ENCODE measurements at regions not wholly inside any gene's neighbourhood (a gene's known extent, or its start where the extent isn't known, plus 50 kb on each side); places are given as distances from the start of the nearest gene placed in this dataset.

DNA sequence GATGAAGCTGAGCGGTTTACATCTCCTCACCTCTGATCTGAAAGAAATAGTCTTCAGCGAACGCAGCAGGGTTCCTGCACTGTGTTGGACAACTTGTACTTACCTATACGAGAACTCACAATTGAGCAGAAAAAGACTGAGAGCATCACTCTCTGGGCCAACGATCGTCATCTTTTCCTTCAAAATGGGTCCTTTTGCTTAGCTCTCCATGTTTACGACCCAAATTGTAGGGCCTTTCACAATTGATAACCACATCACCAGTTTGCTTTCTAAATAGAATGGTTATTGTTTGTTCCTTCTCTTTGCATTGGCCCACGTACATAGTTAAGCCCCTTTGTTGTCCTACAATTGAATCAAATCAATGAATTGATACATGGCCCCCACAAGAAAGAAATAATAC, 110.0 kb upstream of the DMRT1 start:
- Mint-ChIP-seq H3K27ac (peak overlapping the region; percentile 15), H3K27me3 (no peaks in the 10 kb centered on the region), H3K36me3 (ENCODE audit: insufficient read depth) (peaks cover 30% of the 10 kb centered on the region), H3K9me3 (ENCODE audit: low read depth) (no peaks in the 10 kb centered on the region), H3K4me3 (ENCODE audit: low read depth) (no peak overlapping the region), H3K4me1 (ENCODE audit: low read depth) (peaks cover 20% of the 10 kb centered on the region)
- TF ChIP-seq, protein P1, sequence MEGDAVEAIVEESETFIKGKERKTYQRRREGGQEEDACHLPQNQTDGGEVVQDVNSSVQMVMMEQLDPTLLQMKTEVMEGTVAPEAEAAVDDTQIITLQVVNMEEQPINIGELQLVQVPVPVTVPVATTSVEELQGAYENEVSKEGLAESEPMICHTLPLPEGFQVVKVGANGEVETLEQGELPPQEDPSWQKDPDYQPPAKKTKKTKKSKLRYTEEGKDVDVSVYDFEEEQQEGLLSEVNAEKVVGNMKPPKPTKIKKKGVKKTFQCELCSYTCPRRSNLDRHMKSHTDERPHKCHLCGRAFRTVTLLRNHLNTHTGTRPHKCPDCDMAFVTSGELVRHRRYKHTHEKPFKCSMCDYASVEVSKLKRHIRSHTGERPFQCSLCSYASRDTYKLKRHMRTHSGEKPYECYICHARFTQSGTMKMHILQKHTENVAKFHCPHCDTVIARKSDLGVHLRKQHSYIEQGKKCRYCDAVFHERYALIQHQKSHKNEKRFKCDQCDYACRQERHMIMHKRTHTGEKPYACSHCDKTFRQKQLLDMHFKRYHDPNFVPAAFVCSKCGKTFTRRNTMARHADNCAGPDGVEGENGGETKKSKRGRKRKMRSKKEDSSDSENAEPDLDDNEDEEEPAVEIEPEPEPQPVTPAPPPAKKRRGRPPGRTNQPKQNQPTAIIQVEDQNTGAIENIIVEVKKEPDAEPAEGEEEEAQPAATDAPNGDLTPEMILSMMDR (IDR thresholded peaks at IDR 0.05; ENCODE audit: unreplicated experiment) = no peak
- DNase-seq (ENCODE audit: low spot score, unreplicated experiment) = no peak

DNA sequence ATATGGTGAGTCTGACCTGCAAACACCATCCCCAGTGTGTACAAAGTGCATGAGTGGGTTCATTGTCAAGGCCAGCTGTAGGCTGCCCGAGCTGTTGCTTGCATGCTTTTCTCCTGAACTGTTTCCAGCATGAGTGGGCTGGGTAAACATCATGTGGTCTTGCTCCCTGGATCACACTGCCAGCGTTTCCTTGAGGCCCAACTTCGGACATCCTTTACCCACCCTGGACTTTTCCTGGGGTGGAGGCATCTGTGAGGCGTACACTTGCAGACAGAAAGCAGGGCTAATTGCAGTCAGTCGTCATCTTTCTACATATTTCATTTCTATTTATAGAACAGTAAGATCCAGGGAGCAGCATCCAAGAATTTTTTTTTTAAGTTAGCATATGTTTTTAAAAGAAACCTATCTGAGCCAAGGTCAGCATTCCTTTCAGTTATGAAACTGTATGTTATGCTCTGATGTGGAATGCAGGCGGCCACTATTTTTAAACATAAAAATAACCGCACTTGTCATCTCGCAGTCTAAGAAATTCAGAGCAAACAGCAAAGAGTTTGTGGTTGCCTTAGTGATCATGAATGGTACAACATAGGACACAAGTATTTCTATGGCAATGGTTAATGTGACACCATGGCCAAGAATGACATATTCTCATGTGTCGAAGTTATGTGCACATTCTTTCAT, 106.5 kb upstream of the DMRT1 start:
- Mint-ChIP-seq H3K27me3 (no peaks in the 10 kb centered on the region), H3K9me3 (ENCODE audit: low read depth) (no peaks in the 10 kb centered on the region), H3K4me1 (ENCODE audit: low read depth) (peaks cover 12% of the 10 kb centered on the region), H3K36me3 (ENCODE audit: insufficient read depth) (peaks cover 41% of the 10 kb centered on the region), H3K27ac (no peak overlapping the region), H3K4me3 (ENCODE audit: low read depth) (no peak overlapping the region)
- TF ChIP-seq, protein P1 (IDR thresholded peaks at IDR 0.05; ENCODE audit: unreplicated experiment) = no peak
- DNase-seq (ENCODE audit: low spot score, unreplicated experiment) = no peak

DNA sequence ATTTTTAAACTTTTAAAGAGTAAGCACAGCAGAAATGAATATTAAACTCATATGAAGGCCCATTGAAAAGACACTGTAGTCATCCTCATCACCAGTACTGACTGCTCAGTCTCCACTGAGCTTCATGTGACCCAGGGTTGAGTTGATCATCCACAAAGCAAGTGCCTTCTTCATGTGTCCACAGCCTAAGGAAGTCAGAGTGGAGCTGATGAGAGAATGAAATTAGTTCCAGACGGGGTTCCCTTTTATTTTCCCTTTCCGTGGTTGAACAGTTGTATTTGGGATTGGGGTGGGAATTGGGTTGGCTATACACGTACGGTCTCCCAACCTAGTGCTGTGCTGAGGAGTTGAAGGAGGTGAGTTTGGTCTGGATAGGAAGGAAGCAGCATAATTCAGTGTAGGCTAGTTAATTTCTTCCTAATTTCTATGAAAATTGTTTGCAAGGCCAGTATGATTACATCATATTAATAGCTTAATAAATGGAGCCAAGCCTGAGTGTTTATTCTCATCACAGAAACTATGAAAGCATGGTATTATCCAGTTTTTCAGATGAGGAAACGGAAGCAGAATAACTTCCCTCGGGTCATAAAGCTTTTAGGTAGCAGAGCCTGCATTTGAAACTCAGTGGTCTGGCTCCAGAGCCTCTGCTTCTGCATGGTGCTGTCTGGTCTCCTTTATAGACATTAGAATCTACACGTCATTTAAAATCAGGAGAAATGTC, 103.9 kb upstream of the DMRT1 start:
- Mint-ChIP-seq H3K27ac (no peak overlapping the region), H3K9me3 (ENCODE audit: low read depth) (no peaks in the 10 kb centered on the region), H3K36me3 (ENCODE audit: insufficient read depth) (peaks cover 40% of the 10 kb centered on the region), H3K4me3 (ENCODE audit: low read depth) (no peak overlapping the region), H3K27me3 (no peaks in the 10 kb centered on the region), H3K4me1 (ENCODE audit: low read depth) (peaks cover 2% of the 10 kb centered on the region)
- no peak for DNase-seq (ENCODE audit: low spot score, unreplicated experiment)
- TF ChIP-seq, protein P1 (IDR thresholded peaks at IDR 0.05; ENCODE audit: unreplicated experiment) = no peak

DNA sequence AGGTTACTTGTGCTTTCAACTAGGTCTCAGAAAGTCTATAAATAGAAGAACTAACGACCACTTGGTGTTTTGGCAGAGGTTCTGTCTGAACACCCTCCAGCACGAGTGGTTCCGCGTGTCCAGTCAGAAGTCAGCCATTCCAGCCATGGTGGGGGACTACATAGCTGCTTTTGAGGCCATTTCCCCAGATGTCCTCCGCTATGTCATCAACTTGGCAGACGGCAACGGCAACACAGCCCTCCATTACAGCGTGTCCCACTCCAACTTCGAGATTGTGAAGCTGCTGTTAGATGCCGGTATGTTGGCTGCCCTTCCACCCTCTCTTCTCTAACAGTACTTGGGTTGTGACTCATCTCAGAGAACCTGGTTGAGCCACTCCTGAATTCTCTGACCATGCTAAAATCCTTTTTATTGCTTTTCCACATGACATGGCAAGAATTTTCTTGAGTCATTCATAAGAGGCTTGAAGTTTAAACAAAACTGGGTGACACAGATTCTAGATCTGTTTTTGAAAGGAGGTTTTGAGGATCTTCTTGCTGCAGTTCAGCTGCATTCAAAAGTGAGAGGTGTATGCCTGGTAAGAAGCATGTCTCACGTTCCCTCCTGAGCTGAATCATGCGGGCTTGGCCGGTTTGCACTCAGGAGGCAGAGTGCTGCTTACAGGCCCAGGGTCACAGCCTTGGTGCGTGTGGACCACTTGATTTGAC, 103.1 kb upstream of the DMRT1 start:
- Mint-ChIP-seq H3K4me3 (ENCODE audit: low read depth) (no peak overlapping the region), H3K4me1 (ENCODE audit: low read depth) (peaks cover 2% of the 10 kb centered on the region), H3K9me3 (ENCODE audit: low read depth) (no peaks in the 10 kb centered on the region), H3K27ac (peak overlapping the region; percentile 29), H3K27me3 (no peaks in the 10 kb centered on the region), H3K36me3 (ENCODE audit: insufficient read depth) (peaks cover 47% of the 10 kb centered on the region)
- TF ChIP-seq, protein P1 (IDR thresholded peaks at IDR 0.05; ENCODE audit: unreplicated experiment) = no peak
- no peak for DNase-seq (ENCODE audit: low spot score, unreplicated experiment)

DNA sequence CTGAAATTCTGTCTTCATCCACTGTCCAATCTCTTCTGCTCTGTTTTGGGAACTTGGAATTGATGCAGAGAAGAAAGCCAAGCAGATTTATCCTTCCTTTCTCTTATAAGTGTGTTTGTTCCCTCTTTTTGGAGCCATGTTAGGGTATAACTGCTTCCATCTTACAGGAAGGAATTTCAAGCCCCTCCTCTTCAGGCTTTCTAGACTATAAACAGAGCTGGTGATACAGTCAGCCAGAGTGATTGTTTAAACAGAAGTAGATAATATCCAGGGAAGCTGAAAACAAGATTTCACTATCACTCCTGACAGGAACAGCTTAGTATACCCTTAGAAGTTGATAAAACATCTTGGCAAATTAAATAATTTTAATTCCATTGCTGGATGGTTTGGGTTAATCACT, 102.1 kb upstream of the DMRT1 start:
- Mint-ChIP-seq H3K27me3 (no peaks in the 10 kb centered on the region), H3K9me3 (ENCODE audit: low read depth) (no peaks in the 10 kb centered on the region), H3K4me3 (ENCODE audit: low read depth) (no peak overlapping the region), H3K27ac (no peak overlapping the region), H3K36me3 (ENCODE audit: insufficient read depth) (peaks cover 53% of the 10 kb centered on the region), H3K4me1 (ENCODE audit: low read depth) (peaks cover 3% of the 10 kb centered on the region)
- DNase-seq (ENCODE audit: low spot score, unreplicated experiment) = no peak
- TF ChIP-seq, protein P1 (IDR thresholded peaks at IDR 0.05; ENCODE audit: unreplicated experiment) = no peak
